ENCODE measurements at regions not wholly inside any gene's neighbourhood (a gene's known extent, or its start where the extent isn't known, plus 50 kb on each side); places are given as distances from the start of the nearest gene placed in this dataset.

DNA sequence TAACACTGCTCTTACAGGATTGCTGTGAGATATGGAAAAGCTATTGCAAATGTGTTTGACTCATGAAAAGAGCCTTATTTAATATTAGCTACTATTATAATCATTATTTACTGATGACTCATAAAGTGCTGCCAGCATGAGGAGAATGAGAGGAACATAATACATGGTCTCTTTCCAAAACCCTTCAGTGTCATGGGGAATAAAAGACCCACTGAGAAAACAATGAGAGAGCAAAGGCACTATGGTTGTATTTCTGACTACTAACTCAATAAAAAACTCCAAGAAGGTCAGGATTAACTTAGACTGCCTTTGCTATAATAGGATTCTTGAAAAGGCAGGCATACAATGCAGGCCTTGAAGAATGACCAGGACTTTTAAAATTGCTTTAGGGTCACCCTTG lies 633.5 kb downstream of the DTWD2 start:
- H3K9me3 ChIP-seq (ENCODE audit: insufficient read depth, low read depth): no peaks in the 10 kb centered on the region
- no TSS peak for BruUV-seq (replicated peaks)
- ChIA-PET POLR2A (ENCODE audit: unreplicated experiment) (no interaction called here), CTCF (no interaction called here)
- H3K36me3 ChIP-seq (ENCODE audit: low read depth): no peaks in the 10 kb centered on the region
- no peaks in the 10 kb centered on the region for H3K79me2 ChIP-seq (ENCODE audit: low read depth)
- no peak for DNase-seq
- no peaks in the 10 kb centered on the region for H3K4me1 ChIP-seq (replicated peaks; ENCODE audit: insufficient read depth)
- TF ChIP-seq EZH2 (IDR thresholded peaks at IDR 0.05; ENCODE audit: low read depth) (no peak), CTCF (conservative IDR thresholded peaks at IDR 0.05) (no peak)
- H3K27ac ChIP-seq: no peak overlapping the region
- intact Hi-C loops (cut with micrococcal nuclease; ENCODE audit: unreplicated experiment): no loop called here
- no peak overlapping the region for H3K4me2 ChIP-seq
- H3K4me3 ChIP-seq: no peak overlapping the region
- H4K20me1 ChIP-seq (ENCODE audit: insufficient read depth): no peaks in the 10 kb centered on the region
- no peak overlapping the region for H2AFZ ChIP-seq
- H3K9me2 ChIP-seq (ENCODE audit: insufficient read depth): no peaks in the 10 kb centered on the region
- H3K27me3 ChIP-seq (ENCODE audit: insufficient read depth, low read depth): no peaks in the 10 kb centered on the region
- no peaks in the 10 kb centered on the region for H3F3A ChIP-seq (ENCODE audit: insufficient read depth, low read depth)

DNA sequence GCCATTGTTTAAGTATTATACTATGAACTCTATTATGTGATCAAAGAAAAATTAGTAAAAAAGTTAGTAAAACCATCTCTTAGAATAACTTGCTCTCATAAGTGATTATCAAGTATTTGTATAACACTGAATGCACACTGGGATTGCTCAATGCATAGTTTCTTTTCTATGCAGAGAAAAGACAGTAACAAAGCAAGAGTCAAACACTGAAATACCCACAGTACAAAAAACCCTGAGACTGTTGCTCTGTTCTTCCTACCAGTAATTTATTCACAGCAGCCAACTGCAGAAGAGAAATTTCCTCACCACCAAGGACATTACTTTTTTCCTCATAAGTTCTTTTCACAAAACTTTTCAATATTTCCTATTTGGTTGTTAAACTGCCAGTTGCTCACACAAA lies 634.4 kb downstream of the DTWD2 start:
- intact Hi-C loops (cut with micrococcal nuclease; ENCODE audit: unreplicated experiment): no loop called here
- H3K9me2 ChIP-seq (ENCODE audit: insufficient read depth): no peaks in the 10 kb centered on the region
- TF ChIP-seq EZH2 (IDR thresholded peaks at IDR 0.05; ENCODE audit: low read depth): no peak
- no peak for TF ChIP-seq CTCF (conservative IDR thresholded peaks at IDR 0.05)

DNA sequence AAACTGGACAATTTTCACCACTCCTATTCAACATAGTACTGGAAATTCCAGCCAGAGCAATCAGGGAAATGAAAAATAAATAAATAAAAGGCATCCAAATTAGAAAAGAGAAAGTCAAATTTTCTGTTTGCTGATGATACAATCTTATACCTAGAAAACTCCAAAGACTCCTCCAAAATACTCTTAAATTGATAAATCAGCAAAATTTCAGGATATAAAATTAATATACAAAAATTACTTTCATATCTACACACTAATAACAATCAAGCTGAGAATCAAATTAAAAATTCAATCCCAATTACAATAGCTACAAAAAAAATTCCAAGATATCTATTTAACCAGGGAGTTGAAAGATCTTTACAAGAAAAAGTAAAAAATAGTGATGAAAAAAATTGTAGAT lies 651.9 kb downstream of the DTWD2 start:
- Histone ChIP-seq H2AFZ (no peak overlapping the region), H3K4me2 (no peak overlapping the region), H3K4me3 (no peak overlapping the region), H4K20me1 (ENCODE audit: insufficient read depth) (no peaks in the 10 kb centered on the region), H3K27ac (no peak overlapping the region), H3F3A (ENCODE audit: insufficient read depth, low read depth) (no peaks in the 10 kb centered on the region), H3K9me3 (ENCODE audit: insufficient read depth, low read depth) (no peaks in the 10 kb centered on the region), H3K27me3 (ENCODE audit: insufficient read depth, low read depth) (no peaks in the 10 kb centered on the region), H3K36me3 (ENCODE audit: low read depth) (no peaks in the 10 kb centered on the region), H3K79me2 (ENCODE audit: low read depth) (no peaks in the 10 kb centered on the region), H3K9me2 (ENCODE audit: insufficient read depth) (no peaks in the 10 kb centered on the region), H3K4me1 (replicated peaks; ENCODE audit: insufficient read depth) (no peaks in the 10 kb centered on the region)
- no TSS peak for BruUV-seq (replicated peaks)
- TF ChIP-seq CTCF (conservative IDR thresholded peaks at IDR 0.05): no peak
- TF ChIP-seq EZH2 (IDR thresholded peaks at IDR 0.05; ENCODE audit: low read depth): no peak
- intact Hi-C loops (cut with micrococcal nuclease; ENCODE audit: unreplicated experiment): no loop called here
- no peak for DNase-seq
- POLR2A ChIA-PET (ENCODE audit: unreplicated experiment): no interaction called here
- CTCF ChIA-PET: no interaction called here

More for the DNA sequence above, 634.4 kb downstream of the DTWD2 start:
- POLR2A ChIA-PET (ENCODE audit: unreplicated experiment): interaction anchor here (0.6 kb wide), 1 partner anchor 70 kb away, joined by 4 read pairs; no protein-coding TSS in a partner anchor
- Histone ChIP-seq H3K4me2 (no peak overlapping the region), H3K4me3 (no peak overlapping the region), H4K20me1 (ENCODE audit: insufficient read depth) (no peaks in the 10 kb centered on the region), H3K9me3 (ENCODE audit: insufficient read depth, low read depth) (no peaks in the 10 kb centered on the region), H3K27me3 (ENCODE audit: insufficient read depth, low read depth) (no peaks in the 10 kb centered on the region), H3K4me1 (replicated peaks; ENCODE audit: insufficient read depth) (no peaks in the 10 kb centered on the region), H3K27ac (no peak overlapping the region), H3F3A (ENCODE audit: insufficient read depth, low read depth) (no peaks in the 10 kb centered on the region), H3K36me3 (ENCODE audit: low read depth) (no peaks in the 10 kb centered on the region), H2AFZ (no peak overlapping the region), H3K79me2 (ENCODE audit: low read depth) (no peaks in the 10 kb centered on the region)
- no peak for DNase-seq
- no TSS peak for BruUV-seq (replicated peaks)
- CTCF ChIA-PET: no interaction called here
